NOMO-1 (cell line): ENCODE measurements at regions not wholly inside any gene's neighbourhood (a gene's known extent, or its start where the extent isn't known, plus 50 kb on each side); places are given as distances from the start of the nearest gene placed in this dataset.
"Not testable (repeated sequence)": the region's sequence is repeated elsewhere in the genome, so short reads cannot be mapped to it uniquely, and the experiment has no call there.

ENCODE experiments used
- DNase-seq, 2 experiments: peaks; one replicate each; lab custom pipeline; 2025; ENCODE audit not compliant: unreplicated experiment in 2 of 2; lab: John Stamatoyannopoulos, UW

DNA sequence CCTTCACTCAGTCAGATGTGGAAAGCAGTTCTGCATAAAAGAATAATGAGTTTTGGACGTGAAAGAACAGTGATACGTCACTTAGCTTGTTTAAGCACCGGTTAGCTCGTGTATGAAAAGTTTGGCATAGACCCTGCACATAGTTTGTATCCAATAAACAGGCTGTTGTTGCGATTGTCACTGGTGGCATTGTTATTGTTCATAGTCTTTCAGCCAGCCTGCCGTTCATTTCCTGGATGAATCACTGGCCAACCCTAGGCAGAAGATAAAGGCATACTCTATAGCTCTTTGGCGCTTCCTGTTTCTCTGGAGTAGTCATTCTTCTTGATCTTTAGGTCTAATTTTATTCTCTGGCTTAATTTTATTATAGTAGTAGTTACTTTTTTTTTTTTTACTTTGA lies 57.8 kb upstream of the ANKRD30A start:
- DNase-seq, result no peak

DNA sequence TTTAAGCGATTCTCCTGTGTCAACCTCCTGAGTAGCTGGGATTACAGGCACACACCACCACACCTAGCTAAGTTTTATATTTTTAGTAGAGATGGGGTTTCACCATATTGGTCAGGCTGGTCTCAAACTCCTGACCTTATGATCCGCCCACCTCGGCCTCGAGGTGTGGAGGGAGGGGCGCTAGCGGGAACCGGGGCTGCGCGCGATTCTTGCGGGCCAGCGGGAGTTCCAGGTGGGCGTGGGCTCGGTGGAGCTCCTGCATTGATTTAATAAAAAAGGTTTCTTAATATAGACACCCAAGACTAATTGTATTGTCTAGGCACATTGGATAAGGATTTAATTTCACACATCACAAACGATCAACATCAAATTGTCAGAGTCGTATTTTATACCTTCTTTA lies 63.1 kb upstream of the ANKRD30A start:
- not testable (repeated sequence) for DNase-seq

DNA sequence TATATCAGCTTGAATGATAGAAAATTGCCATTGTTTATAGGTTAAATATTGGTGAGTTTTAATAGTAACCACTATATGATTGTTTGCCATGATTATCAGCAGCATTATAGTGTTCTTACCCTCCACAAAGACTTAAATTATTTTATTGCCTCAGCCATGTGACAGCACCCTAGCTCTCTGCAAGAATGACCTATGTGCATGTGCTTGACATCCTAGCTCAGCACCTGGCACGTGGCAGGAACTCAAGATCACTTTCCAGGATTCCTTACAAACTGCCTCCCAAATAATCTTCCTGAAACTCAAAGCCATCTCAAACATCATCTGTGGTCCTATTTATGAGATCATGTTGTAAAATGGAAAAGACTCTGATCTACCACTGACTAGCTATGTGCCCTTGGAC lies 68.1 kb upstream of the ANKRD30A start:
- no peak for DNase-seq

DNA sequence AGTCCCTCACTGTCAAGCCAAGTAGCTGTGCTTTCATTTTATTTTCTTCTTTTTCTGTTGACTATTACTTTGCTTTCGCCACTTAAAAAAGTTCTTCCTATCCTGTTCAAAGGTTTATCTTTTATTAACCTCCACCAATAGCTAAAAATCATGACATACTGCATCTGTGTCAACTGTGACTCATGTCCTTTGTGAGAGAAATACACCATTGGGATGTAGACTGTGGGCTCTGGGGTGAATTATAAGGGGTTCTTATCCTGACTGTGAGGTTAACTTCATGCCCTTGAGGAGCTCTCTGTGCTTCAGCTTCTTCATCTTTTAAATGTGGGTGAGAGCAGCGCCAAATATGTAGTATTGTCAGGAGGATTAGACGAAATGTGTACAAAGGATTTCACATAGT lies 71.9 kb upstream of the ANKRD30A start:
- DNase-seq, result no peak

DNA sequence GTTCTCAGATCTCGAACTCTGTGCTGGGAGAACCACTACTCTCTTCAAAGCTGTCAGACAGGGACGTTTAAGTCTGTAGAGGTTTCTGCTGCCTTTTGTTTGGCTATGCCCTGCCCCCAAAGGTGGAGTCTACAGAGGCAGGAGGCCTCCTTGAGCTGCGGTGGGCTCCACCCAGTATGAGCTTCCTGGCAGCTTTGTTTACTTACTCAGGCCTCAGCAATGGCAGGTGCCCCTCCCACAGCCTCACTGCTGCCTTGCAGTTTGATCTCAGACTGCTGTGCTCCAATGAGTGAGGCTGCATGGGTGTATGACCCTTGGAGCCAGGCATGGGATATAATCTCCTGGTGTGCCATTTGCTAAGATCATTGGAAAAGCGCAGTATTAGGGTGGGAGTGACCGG lies 75.4 kb upstream of the ANKRD30A start:
- not testable (repeated sequence) for DNase-seq

DNA sequence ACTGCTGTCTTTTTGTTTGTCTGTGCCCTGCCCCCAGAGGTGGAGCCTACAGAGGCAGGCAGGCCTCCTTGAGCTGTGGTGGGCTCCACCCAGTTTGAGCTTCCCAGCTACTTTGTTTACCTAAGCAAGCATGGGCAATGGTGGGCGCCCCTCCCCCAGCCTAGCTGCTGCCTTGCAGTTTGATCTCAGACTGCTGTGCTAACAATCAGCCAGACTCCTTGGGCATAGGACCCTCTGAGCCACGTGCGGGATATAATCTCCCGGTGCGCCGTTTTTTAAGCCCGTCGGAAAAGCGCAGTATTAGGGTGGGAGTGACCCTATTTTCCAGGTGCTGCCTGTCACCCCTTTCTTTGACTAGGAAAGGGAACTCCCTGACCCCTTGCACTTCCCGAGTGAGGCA lies 81.1 kb upstream of the ANKRD30A start:
- DNase-seq, result not testable (repeated sequence)

DNA sequence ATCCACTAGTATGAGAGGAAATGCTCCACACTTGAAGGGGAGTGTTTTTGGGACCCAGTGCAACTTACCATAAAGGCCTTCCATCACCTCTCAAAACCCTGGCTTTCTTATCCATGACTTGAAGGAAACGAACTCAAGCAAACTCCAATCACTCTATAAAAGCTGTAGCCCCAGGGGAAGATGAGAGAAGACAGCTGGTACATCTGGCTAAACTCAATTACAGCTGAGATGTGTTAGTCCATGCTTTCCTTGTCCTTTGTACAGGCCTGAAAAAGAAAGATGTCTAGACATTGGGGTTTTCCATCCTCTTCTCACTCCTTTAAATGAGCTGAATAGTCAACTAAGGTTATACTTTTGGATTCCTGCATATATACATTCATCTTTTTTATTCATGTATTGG lies 89.5 kb upstream of the ANKRD30A start:
- no peak for DNase-seq

DNA sequence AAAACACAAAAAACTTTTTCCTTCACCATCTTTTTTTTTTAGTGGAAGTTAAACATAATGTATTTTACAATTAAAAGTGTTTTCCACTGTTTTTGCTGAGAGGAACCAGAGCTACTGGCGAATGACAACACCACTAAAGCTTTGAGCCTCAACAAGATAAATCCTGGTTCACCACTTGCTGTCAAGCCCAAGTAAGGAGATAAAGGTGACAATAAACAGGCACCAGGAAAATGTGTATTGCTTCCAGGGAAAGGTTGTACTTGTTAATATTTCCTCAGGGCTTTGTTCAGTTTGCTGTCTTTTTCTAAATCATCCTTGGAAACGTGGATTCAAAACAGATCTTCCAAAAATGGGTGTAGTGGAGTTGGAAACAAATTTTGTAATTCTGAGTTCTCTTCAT lies 109.9 kb upstream of the ANKRD30A start:
- no peak for DNase-seq

DNA sequence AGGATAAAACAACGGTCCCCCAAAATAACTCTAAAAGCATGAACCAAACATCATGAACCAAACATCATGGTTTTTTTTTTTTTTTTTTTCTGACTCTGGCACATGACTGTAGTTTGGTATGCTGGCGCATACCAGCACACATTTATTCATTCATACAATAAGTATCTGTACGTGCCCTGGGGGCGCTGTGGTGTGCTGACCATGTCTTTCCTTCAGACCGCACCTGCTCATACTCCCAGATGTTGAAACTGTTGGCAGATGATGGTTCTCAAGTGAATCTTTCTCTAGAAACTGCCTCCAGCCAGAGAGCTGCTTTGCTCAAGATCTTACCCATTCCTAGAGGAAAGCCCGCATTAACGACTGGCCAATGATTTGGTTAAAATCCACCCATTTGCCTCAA lies 114.7 kb upstream of the ANKRD30A start:
- no peak for DNase-seq

DNA sequence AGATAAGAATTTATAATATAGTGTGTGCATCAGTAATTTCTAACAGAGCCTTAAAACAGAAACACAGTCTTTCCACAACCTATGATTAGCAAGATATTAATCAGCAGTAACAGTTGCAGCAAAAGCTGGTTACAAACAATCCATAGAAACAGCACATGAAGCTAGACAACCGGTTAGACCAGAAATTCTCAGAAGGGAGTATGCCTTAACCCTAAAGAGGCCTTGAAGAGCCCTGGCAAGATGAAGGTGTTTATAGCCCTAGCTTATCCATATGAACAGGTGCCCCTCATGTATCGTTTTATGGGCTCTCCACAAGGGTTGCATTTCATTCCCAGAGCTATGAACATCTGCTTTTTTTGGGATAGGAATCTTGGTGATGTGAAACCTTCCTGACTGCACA lies 117.1 kb upstream of the ANKRD30A start:
- DNase-seq, result not testable (repeated sequence)

DNA sequence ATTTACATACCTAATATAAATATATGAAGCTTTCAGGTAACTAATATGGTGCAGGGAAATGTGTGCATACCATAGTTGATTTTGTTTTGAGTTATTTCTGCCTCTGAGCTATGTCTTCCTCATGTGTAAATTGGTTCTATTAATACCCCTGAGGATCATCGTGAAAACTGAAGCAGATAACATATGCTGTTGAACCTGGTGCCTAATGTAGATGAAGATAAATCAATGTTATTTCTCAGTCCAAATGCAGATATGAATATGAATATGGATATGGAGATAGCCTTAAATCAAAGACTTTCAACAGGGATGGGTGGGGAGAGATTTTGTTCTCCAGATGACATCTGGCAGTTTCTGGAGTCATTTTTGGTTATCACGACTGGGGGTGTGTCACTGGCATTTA lies 122.3 kb upstream of the ANKRD30A start:
- no peak for DNase-seq

DNA sequence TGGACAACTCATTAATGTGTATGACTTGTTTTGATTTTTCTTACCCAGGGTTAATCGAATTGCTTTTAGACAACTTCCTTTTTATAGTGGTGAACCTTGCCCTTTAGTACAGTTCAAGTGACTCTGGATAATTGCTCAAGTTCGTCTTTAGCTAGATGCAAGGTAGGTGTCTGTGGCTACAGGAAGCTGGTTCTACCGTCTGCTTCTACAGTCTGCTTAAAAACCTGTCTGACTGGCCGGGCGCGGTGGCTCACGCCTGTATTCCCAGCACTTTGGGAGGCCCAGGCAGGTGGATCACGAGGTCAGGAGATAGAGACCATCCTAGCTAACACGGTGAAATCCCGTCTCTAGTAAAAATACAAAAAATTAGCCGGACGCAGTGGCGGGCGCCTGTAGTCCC lies 129.6 kb upstream of the ANKRD30A start:
- not testable (repeated sequence) for DNase-seq

DNA sequence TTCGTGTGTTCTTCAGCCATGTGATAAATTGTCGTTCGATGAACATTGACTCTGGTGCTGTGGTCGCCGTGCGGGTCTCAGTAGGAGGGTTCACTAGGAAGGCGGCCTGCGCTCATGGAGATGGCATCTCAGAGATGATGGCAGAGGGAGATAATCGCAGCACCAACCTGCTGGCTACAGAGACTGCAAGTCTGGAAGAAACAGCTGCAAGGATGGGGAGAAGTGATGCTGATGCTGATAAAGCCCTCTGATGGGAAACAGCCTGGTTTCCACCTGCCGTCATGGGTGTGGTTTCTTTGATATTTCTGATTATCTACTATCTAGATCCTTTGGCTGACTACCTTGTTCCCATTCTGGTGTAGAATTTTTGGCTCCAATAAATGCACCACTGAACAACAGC lies 130.5 kb upstream of the ANKRD30A start:
- no peak for DNase-seq

DNA sequence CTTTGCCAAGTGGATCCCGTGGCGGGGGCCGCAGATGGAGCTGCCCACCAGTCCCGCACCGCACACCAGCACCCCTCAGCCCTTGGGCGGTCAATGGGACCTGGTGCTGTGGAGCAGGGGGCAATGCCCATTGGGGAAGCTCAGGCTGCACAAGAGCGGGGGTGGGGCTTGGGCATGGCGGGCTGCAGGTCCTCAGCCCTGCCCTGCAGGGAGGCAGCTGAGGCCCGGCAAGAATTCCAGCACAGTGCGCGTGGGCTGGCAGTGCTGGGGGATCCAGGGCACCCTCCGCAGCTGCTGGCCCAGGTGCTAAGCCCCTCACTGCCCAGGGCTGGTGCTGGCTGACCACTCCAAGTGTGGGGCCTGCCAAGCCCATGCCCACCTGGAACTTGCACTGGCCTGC lies 136.2 kb upstream of the ANKRD30A start:
- no peak for DNase-seq

DNA sequence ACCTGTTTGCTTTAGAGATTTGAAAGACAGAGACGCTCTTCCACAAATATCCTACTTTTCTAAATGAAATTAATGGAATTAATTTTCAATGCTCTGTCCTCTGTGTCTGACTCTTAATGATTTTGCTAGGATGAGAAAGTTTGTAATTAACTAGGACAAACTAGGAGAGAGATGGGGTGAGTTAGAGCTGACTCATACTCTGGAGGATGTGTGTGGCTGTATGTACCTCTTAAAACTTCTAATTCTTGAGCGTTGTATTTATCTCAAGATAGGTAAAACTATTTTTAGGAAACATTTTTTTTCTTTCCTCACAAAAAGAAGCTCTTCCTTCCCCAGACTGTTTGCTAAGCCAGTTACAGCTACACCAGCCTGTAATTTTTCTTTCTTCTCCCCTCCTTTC lies 178.8 kb upstream of the ANKRD30A start:
- DNase-seq, result no peak

DNA sequence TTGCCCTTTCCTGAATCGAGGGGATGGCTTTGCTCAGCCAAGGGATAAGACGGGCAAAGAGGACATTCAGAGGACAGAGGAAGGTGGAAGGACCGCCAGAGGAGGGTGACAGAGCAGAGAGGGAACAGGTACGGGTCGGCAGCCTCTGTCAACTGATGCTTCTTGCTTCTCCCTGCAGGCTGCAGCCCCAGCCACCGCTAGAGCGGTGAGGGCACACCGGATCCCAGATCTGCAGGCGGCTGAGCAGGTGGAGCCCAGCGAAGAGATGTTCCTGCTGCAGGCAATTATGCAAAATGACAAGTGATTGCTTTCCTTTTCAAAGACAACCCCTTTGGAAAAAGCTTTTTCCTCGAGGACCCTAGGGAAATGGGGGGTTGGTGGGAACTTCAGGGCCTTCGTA lies 181.9 kb upstream of the ANKRD30A start:
- no peak for DNase-seq

DNA sequence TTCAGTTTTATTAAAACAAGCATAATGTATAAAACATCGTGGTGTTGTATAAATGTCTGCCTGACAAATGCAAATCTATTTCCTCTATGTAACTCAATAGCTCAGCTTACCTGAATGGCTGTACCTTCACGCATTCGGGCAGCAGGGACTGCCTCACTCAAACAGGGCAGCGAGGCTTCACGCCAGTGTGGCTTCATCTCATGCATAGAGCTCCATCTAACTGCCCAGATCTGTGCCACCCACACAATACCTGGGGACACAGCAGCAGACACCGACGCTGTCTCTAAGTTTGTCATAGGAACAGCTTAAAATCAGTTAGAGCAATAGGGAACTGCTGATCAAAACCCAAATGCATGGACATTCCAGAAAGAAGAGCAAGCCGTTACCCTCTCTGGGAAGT lies 182.8 kb upstream of the ANKRD30A start:
- no peak for DNase-seq

DNA sequence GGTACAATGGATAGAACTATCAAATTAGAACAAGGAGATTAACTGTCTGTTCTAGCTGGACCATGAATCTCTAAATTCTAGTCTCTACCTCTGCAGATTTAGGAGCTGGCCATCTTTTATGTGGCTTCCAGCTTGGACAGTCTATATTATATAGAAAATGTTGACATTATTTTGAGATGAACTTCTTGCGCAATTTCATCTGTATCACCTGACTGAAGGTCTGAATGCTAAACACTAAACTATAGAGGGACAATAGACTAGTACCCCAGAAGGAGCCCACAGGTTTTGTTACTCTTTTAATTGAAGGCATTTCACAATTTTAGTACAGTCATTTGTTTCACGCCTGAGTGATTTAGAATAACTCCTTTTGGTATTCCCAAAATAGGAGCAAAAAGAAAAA lies 222.4 kb upstream of the ANKRD30A start:
- no peak for DNase-seq

DNA sequence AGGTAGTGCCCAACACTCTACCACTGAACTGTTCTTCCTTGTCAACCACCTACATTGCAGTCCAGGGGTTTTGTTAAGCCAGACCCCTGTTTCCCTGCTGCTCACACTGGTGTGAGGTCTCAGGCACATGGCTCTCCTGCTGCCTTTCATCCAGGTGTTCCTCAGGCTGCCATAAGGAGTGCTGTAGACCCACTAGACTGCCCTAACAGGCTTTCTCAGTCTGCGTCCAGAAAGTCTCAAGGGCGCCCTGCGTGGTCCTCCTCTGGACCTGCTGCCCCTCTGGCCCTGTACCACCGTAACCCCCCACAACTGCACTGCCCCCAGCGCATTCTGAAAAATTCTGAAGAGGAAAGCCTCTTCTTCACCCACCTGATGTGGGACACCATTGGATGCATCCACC lies 225.7 kb upstream of the ANKRD30A start:
- DNase-seq, result no peak

DNA sequence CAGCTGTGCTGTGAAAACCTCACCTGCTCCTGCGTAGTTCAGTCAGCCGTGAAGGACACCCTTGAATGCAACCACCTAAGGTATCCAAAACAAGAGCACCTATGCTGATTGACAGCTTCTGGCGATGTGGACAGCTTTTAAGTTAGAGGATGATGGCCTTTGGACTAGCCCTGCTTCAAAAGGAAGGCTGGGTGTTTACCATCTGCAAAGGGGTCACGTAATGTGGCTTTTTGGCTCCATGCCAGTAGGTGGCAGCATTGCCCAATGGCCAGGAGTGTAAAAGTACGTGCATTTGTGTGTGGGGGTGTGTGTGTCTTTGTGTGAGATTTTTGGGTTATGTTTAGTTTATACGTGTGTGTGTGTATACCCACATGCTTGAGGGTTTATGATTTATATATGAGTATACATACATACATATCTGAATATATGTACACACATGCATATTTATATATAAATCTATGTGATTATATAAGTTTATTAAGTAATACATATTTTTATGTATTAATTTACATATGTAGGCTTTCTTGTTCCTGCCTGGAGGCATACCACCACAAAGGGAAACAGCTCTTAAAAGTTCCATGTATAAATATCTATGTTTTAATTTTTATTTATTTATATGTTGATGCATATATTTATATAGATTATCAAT lies 236.3 kb upstream of the ANKRD30A start:
- peak in 1 of 2 experiments; percentile 28 for DNase-seq

DNA sequence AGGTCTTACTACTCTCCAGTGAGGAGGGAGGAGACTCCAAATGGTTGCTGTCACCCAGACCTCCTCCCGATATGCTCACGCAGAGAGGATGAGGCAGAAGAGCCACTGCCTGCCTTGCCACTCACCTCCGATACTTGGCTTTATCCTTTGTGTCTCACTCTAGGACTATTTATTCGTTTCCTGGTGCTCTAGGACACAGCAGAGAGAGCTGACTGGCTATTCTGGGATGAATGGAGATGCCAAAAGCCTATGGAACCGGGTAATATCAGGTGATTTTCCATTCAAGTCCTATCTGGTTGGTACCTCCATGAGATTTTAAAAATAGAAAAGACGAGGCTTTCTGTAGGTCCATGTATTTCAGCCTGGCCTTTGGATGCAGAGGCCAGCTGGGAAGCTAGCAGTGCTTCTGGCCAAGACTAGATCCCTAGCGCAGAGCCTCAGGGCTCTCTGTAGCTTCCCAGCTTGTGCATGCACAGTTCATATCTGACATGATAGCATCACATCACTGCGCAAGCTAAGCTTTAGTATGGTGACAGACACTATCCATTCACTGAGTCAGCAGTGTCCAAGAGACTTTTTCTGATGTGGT lies 239.0 kb upstream of the ANKRD30A start:
- no peak for DNase-seq

DNA sequence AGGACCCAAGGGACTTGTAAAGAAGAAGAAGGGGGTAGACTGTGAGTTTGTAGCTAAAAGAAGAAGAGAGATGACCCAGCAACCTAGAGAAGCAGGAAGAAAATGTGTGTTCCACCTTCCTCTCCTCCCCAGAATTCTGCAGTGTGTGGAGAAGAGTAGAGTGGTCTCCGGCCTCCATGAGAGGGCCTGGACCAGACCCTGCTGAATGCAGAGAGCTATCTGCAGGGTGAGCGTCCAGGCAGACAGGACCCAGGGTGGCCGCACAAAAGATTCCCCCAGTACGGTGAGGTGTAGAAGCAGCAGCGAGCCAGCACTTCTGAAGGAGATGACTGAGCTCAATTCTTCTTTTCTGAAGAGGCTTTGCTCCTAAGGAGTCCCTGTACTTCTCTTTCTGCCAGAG lies 239.7 kb upstream of the ANKRD30A start:
- no peak for DNase-seq

DNA sequence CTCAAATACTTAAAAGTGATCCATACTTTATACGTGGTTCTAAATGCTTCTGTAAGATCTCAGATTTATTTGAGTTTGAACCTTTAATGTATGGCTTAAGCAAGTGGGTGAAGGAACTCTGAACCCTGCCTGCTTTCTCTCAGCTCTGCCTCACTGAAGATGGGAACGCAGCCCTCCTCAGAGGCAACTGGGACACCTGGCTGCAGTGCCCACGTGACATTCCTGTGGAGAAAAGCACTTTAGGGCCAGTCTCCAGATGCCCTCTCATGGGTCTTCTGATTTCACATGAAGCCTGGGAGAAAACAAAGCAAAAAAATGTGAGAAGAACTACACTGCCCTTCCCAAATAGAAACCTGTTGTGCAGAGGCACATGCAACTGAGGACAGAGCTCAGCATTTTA lies 242.6 kb upstream of the ANKRD30A start:
- no peak for DNase-seq
